ENCODE measurements at regions not wholly inside any gene's neighbourhood (a gene's known extent, or its start where the extent isn't known, plus 50 kb on each side); places are given as distances from the start of the nearest gene placed in this dataset.

GRCh38 chrX:42725196-42725595, 52.8 kb downstream of the PPP1R2C start:
- no peak for DNase-seq

- DNase-seq = peak; percentile 65
These were observed 57.8 kb downstream of the PPP1R2C start for GRCh38 chrX:42720209-42720608.

- DNase-seq = no peak
These were observed 62.2 kb downstream of the PPP1R2C start for GRCh38 chrX:42715701-42716262.

- peak; percentile 54 for DNase-seq
These were observed 62.8 kb downstream of the PPP1R2C start for GRCh38 chrX:42714981-42715700.

GRCh38 chrX:42710452-42710851, 67.5 kb downstream of the PPP1R2C start:
- no peak for DNase-seq

GRCh38 chrX:42708222-42708621, 69.7 kb downstream of the PPP1R2C start:
- DNase-seq = no peak

GRCh38 chrX:42707742-42708141, 70.2 kb downstream of the PPP1R2C start:
- DNase-seq = no peak

GRCh38 chrX:42704454-42704853, 73.5 kb downstream of the PPP1R2C start:
- DNase-seq = no peak

- DNase-seq = no peak
These were observed 80.4 kb downstream of the PPP1R2C start for GRCh38 chrX:42697544-42697943.

- no peak for DNase-seq
These were observed 81.3 kb downstream of the PPP1R2C start for GRCh38 chrX:42696536-42697124.

- no peak for DNase-seq
These were observed 82.1 kb downstream of the PPP1R2C start for GRCh38 chrX:42695800-42696358.

GRCh38 chrX:42694260-42694815, 83.6 kb downstream of the PPP1R2C start:
- no peak for DNase-seq

GRCh38 chrX:42691196-42691595, 86.8 kb downstream of the PPP1R2C start:
- no peak for DNase-seq

GRCh38 chrX:42686706-42687105, 91.3 kb downstream of the PPP1R2C start:
- no peak for DNase-seq

- no peak for DNase-seq
These were observed 91.7 kb downstream of the PPP1R2C start for GRCh38 chrX:42686296-42686695.

- no peak for DNase-seq
These were observed 93.9 kb downstream of the PPP1R2C start for GRCh38 chrX:42684065-42684464.

- DNase-seq = no peak
These were observed 97.3 kb downstream of the PPP1R2C start for GRCh38 chrX:42680666-42681065.

GRCh38 chrX:42678133-42678532, 99.8 kb downstream of the PPP1R2C start:
- no peak for DNase-seq

GRCh38 chrX:42673301-42673810, 104.6 kb downstream of the PPP1R2C start:
- no peak for DNase-seq

GRCh38 chrX:42664680-42665079, 113.3 kb downstream of the PPP1R2C start:
- no peak for DNase-seq

- DNase-seq = no peak
These were observed 149.5 kb downstream of the PPP1R2C start for GRCh38 chrX:42628471-42628870.

- DNase-seq = no peak
These were observed 150.1 kb downstream of the PPP1R2C start for GRCh38 chrX:42627891-42628290.

- no peak for DNase-seq
These were observed 153.4 kb downstream of the PPP1R2C start for GRCh38 chrX:42624524-42624923.

GRCh38 chrX:42619068-42619467, 158.9 kb downstream of the PPP1R2C start:
- DNase-seq = no peak

Data from OCI-M1 (cell line).